ENCODE measurements at regions not wholly inside any gene's neighbourhood (a gene's known extent, or its start where the extent isn't known, plus 50 kb on each side); places are given as distances from the start of the nearest gene placed in this dataset.

GRCh38 chr15:68871507-68871906 is 50.8 kb upstream of the ANP32A start:
- DNase-seq = no peak

- no peak for DNase-seq
Measured at GRCh38 chr15:68874788-68875187, 54.1 kb upstream of the ANP32A start.

- DNase-seq = peak; percentile 91
Measured at GRCh38 chr15:68875377-68876116, 54.8 kb upstream of the SPESP1 start.

- DNase-seq = no peak
Measured at GRCh38 chr15:68877626-68878025, 52.7 kb upstream of the SPESP1 start.

GRCh38 chr15:68880382-68880781 is 49.9 kb upstream of the SPESP1 start:
- DNase-seq = no peak

Data from NCI-H1694 (cell line).